Keratinocyte (primary cell): ENCODE measurements at regions not wholly inside any gene's neighbourhood (a gene's known extent, or its start where the extent isn't known, plus 50 kb on each side); places are given as distances from the start of the nearest gene placed in this dataset.

Experiments used
- DNase-seq: peaks from one replicate; pipeline ENCODE4 v3.0.0-alpha.2; 2011; ENCODE audit warnings: low read depth, missing footprints, low spot score
- FAIRE-seq: peaks from 2 replicates; lab custom pipeline; 2011; peaks lifted over from hg19 to GRCh38; lab: Jason Lieb, UNC
- H2AFZ ChIP-seq: 2 replicates; pipeline ENCODE4 v1.6.0; 2012; ENCODE audit warnings: low read length, control low read depth, inconsistent platforms; ENCODE audit not compliant: control insufficient read depth
- H3K27ac ChIP-seq: 2 replicates; pipeline ENCODE4 v1.5.1; 2011; ENCODE audit warnings: low read length; ENCODE audit not compliant: control insufficient read depth, insufficient read depth
- H3K27me3 ChIP-seq: 3 replicates; pipeline ENCODE4 v1.6.0; 2011; ENCODE audit warnings: low read length; ENCODE audit not compliant: control insufficient read depth, insufficient read depth; ENCODE audit errors: extremely low read depth
- H3K36me3 ChIP-seq, 2 experiments: 2 replicates in 1 of 2; 3 replicates in 1 of 2; pipeline ENCODE4 v1.5.1; 2011; ENCODE audit warnings: low read length in 2 of 2, mild to moderate bottlenecking in 1 of 2; ENCODE audit not compliant: control insufficient read depth in 2 of 2, insufficient read depth in 2 of 2; ENCODE audit errors: extremely low read depth in 1 of 2
- H3K4me1 ChIP-seq: 3 replicates; pipeline ENCODE4 v1.5.1; 2011; ENCODE audit warnings: low read length; ENCODE audit not compliant: control insufficient read depth, insufficient read depth; ENCODE audit errors: extremely low read depth
- H3K4me2 ChIP-seq: 3 replicates; pipeline ENCODE4 v1.6.0; 2011; ENCODE audit warnings: low read depth, low read length; ENCODE audit not compliant: control insufficient read depth, insufficient read depth; ENCODE audit errors: extremely low read depth
- H3K4me3 ChIP-seq, 3 experiments: fragments of 200-600 bp in 1 of 3; sonication (generic) in 1 of 3; 2 replicates in 2 of 3; 3 replicates in 1 of 3; pipeline ENCODE4 v1.5.1; 2011 to 2016; ENCODE audit warnings: low read length in 3 of 3, mild to moderate bottlenecking in 3 of 3, control low read depth in 2 of 3, inconsistent platforms in 1 of 3, low read depth in 1 of 3, mixed read lengths in 1 of 3, mixed run types in 1 of 3, moderate library complexity in 1 of 3; ENCODE audit not compliant: control insufficient read depth in 2 of 3, insufficient read depth in 2 of 3; ENCODE audit errors: extremely low read depth in 1 of 3
- H3K79me2 ChIP-seq: 2 replicates; pipeline ENCODE4 v1.6.0; 2012; ENCODE audit warnings: low read length; ENCODE audit not compliant: control insufficient read depth, insufficient read depth
- H3K9ac ChIP-seq: 3 replicates; pipeline ENCODE4 v1.6.0; 2011; ENCODE audit warnings: low read length; ENCODE audit not compliant: control insufficient read depth, insufficient read depth; ENCODE audit errors: extremely low read depth
- H3K9me1 ChIP-seq: 3 replicates; pipeline ENCODE4 v1.6.0; 2011; ENCODE audit warnings: low read length; ENCODE audit not compliant: control insufficient read depth, insufficient read depth; ENCODE audit errors: extremely low read depth
- H3K9me3 ChIP-seq: 2 replicates; pipeline ENCODE4 v1.5.1; 2012; ENCODE audit warnings: low read depth, low read length; ENCODE audit not compliant: control insufficient read depth
- H4K20me1 ChIP-seq: 3 replicates; pipeline ENCODE4 v1.6.0; 2011; ENCODE audit warnings: low read length; ENCODE audit not compliant: control insufficient read depth, insufficient read depth; ENCODE audit errors: extremely low read depth
- EZH2 ChIP-seq: IDR thresholded peaks from one replicate; pipeline ENCODE4 v1.6.1; 2012; ENCODE audit warnings: inconsistent platforms, mild to moderate bottlenecking, low read length, moderate library complexity
- dilution Hi-C: fragments of 300-500 bp; cut with MboI; formaldehyde crosslinking; loops from one replicate; pipeline ENCODE4 v1.7.0; 2020; ENCODE audit warnings: low sequenced_read_pairs; ENCODE audit not compliant: extremely low pct_ligation_motif_present
- TF ChIP-seq, protein P1 (sequence below), 3 experiments: IDR thresholded peaks in 1 of 3; conservative IDR thresholded peaks in 1 of 3; optimal IDR thresholded peaks in 1 of 3; 2 replicates in 2 of 3; 3 replicates in 1 of 3; pipeline versions ENCODE3 to v1.5.1; 2011; ENCODE audit warnings: low read length in 3 of 3, mild to moderate bottlenecking in 3 of 3, moderate library complexity in 2 of 3, control low read depth in 1 of 3, inconsistent platforms in 1 of 3; ENCODE audit not compliant: insufficient read depth in 2 of 3; ENCODE audit errors: extremely low read depth in 1 of 3

DNA sequence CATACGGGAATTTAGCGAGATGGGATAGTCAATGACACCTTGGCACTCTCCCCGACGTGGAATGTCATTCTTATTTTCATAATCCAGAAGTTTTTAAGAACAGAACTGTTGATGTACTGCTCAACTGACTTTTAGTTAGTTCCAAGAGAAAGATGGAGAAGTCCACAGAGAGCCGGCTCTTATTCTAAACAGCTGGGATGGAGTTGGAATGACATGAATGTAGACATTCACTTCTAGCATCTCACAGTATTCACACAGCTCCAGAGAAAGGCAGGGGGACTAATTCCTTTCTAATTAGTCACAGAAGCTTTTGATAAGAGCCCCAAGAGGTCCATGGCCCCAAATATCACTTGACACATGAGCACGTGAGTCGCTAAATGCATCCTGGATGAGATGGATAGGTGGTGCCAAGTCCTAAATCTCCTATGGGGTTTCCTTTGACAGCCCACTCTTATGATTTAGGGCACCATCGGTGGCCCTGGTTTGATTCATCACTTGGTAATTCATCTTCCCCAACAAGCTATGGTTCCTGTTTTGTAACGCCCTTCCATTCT, 420.3 kb upstream of the AUTS2 start:
- dilution Hi-C loops: no loop called here
- no peak overlapping the region for H3K9ac ChIP-seq
- no peaks in the 10 kb centered on the region for H3K9me1 ChIP-seq
- H3K27ac ChIP-seq: no peak overlapping the region
- TF ChIP-seq EZH2: no peak
- TF ChIP-seq, protein P1, sequence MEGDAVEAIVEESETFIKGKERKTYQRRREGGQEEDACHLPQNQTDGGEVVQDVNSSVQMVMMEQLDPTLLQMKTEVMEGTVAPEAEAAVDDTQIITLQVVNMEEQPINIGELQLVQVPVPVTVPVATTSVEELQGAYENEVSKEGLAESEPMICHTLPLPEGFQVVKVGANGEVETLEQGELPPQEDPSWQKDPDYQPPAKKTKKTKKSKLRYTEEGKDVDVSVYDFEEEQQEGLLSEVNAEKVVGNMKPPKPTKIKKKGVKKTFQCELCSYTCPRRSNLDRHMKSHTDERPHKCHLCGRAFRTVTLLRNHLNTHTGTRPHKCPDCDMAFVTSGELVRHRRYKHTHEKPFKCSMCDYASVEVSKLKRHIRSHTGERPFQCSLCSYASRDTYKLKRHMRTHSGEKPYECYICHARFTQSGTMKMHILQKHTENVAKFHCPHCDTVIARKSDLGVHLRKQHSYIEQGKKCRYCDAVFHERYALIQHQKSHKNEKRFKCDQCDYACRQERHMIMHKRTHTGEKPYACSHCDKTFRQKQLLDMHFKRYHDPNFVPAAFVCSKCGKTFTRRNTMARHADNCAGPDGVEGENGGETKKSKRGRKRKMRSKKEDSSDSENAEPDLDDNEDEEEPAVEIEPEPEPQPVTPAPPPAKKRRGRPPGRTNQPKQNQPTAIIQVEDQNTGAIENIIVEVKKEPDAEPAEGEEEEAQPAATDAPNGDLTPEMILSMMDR (optimal IDR thresholded peaks at IDR 0.05 in 1 of 3, IDR thresholded peaks at IDR 0.05 in 1 of 3, conservative IDR thresholded peaks at IDR 0.05 in 1 of 3; ENCODE audit: extremely low read depth in 1 of 3, insufficient read depth in 2 of 3, low read length in 3 of 3): no peak
- no peaks in the 10 kb centered on the region for H3K79me2 ChIP-seq
- DNase-seq (no peak), FAIRE-seq (no peak)
- H4K20me1 ChIP-seq: no peaks in the 10 kb centered on the region
- H3K4me2 ChIP-seq: no peak overlapping the region
- no peaks in the 10 kb centered on the region for H3K9me3 ChIP-seq
- H3K36me3 ChIP-seq: no peaks in the 10 kb centered on the region
- no peaks in the 10 kb centered on the region for H3K4me1 ChIP-seq
- no peak overlapping the region for H3K4me3 ChIP-seq
- H3K27me3 ChIP-seq: no peaks in the 10 kb centered on the region
- no peak overlapping the region for H2AFZ ChIP-seq

DNA sequence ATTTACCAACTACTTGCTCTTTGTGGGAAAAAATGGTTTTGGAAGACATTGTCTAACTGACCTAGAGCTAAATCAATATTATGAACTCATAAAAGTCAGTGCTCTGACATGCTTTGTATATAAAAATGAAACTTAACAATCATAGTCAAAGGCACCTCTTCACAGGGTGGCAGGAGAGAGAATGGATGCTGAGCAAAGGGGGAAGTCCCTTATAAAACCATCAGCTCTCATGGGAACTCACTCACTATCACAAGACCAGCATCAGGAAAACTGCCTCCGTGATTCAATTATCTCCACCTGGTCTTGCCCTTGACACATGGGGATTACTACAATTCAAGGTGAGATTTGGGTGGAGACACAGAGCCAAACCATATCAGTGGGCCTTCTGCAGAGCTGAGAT, 417.6 kb upstream of the AUTS2 start:
- FAIRE-seq: no peak
- dilution Hi-C loops: no loop called here
- H3K9ac ChIP-seq: no peak overlapping the region

More for the DNA sequence above, 417.6 kb upstream of the AUTS2 start:
- H3K9me3 ChIP-seq: no peaks in the 10 kb centered on the region
- no peaks in the 10 kb centered on the region for H3K36me3 ChIP-seq
- DNase-seq: no peak
- H3K4me3 ChIP-seq: no peak overlapping the region
- no peaks in the 10 kb centered on the region for H3K27me3 ChIP-seq
- TF ChIP-seq EZH2: no peak
- TF ChIP-seq, protein P1 (optimal IDR thresholded peaks at IDR 0.05 in 1 of 3, IDR thresholded peaks at IDR 0.05 in 1 of 3, conservative IDR thresholded peaks at IDR 0.05 in 1 of 3; ENCODE audit: extremely low read depth in 1 of 3, insufficient read depth in 2 of 3, low read length in 3 of 3): no peak
- no peaks in the 10 kb centered on the region for H3K79me2 ChIP-seq
- H3K4me1 ChIP-seq: no peaks in the 10 kb centered on the region
- no peaks in the 10 kb centered on the region for H3K9me1 ChIP-seq
- H2AFZ ChIP-seq: no peak overlapping the region
- no peak overlapping the region for H3K27ac ChIP-seq
- H3K4me2 ChIP-seq: no peak overlapping the region
- H4K20me1 ChIP-seq: no peaks in the 10 kb centered on the region
